ENCODE measurements at regions not wholly inside any gene's neighbourhood (a gene's known extent, or its start where the extent isn't known, plus 50 kb on each side); places are given as distances from the start of the nearest gene placed in this dataset.

DNA sequence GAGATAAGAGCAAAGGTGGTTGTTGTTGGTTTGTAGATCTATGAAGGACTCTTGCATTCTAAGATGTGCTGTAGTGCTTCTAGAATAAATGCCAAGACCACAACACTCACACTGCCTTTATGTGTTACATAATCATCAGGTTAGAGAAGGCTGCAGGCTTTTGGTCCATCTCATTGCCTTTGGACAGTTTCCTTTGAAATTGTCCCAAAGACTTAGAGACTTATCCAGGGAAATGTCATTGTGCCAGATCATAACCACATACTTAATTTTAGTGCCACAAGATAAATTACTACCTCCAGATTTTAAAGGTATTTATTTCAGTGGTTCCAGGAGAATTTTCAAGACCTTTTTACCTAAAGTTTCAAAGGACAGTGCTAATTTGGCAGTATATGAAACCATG is 666.6 kb upstream of the CITED2 start:
- TF ChIP-seq, protein P1, sequence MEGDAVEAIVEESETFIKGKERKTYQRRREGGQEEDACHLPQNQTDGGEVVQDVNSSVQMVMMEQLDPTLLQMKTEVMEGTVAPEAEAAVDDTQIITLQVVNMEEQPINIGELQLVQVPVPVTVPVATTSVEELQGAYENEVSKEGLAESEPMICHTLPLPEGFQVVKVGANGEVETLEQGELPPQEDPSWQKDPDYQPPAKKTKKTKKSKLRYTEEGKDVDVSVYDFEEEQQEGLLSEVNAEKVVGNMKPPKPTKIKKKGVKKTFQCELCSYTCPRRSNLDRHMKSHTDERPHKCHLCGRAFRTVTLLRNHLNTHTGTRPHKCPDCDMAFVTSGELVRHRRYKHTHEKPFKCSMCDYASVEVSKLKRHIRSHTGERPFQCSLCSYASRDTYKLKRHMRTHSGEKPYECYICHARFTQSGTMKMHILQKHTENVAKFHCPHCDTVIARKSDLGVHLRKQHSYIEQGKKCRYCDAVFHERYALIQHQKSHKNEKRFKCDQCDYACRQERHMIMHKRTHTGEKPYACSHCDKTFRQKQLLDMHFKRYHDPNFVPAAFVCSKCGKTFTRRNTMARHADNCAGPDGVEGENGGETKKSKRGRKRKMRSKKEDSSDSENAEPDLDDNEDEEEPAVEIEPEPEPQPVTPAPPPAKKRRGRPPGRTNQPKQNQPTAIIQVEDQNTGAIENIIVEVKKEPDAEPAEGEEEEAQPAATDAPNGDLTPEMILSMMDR (IDR thresholded peaks at IDR 0.05; ENCODE audit: low read length): no peak
- no peak for TF ChIP-seq EZH2 (optimal IDR thresholded peaks at IDR 0.05; ENCODE audit: low read depth, low read length)
- TF ChIP-seq EZH2phosphoT487 (IDR thresholded peaks at IDR 0.05; ENCODE audit: low read length): no peak
